Hepatocyte (in vitro differentiated cells): ENCODE measurements at regions not wholly inside any gene's neighbourhood (a gene's known extent, or its start where the extent isn't known, plus 50 kb on each side); places are given as distances from the start of the nearest gene placed in this dataset.
"Not testable (repeated sequence)": the region's sequence is repeated elsewhere in the genome, so short reads cannot be mapped to it uniquely, and the experiment has no call there.

Experiments
- DNase-seq: peaks from one replicate; pipeline ENCODE4 v3.0.0-alpha.2; 2016; ENCODE audit warnings: low spot score
- H2AFZ ChIP-seq: fragments of 200-600 bp; sonication (generic); 2 replicates; pipeline ENCODE4 v1.6.0; 2016; ENCODE audit warnings: antibody characterized with exemption, mild to moderate bottlenecking
- H3K27ac ChIP-seq: fragments of 200-600 bp; sonication (generic); 2 replicates; pipeline ENCODE4 v1.5.1; 2016; ENCODE audit warnings: mild to moderate bottlenecking
- H3K27me3 ChIP-seq: fragments of 200-600 bp; sonication (generic); 2 replicates; pipeline ENCODE4 v1.6.1; 2016
- H3K36me3 ChIP-seq: fragments of 200-600 bp; sonication (generic); replicated peaks from 2 replicates; pipeline ENCODE4 v1.5.1; 2016; ENCODE audit warnings: low read depth; ENCODE audit not compliant: insufficient read depth
- H3K4me1 ChIP-seq: fragments of 200-600 bp; sonication (generic); 2 replicates; pipeline ENCODE4 v1.5.1; 2016; ENCODE audit warnings: mild to moderate bottlenecking, moderate library complexity; ENCODE audit not compliant: insufficient read depth
- H3K4me2 ChIP-seq: fragments of 200-600 bp; sonication (generic); 2 replicates; pipeline ENCODE4 v1.6.0; 2016
- H3K4me3 ChIP-seq: fragments of 200-600 bp; sonication (generic); 2 replicates; pipeline ENCODE4 v1.5.1; 2016; ENCODE audit warnings: mild to moderate bottlenecking
- H3K79me2 ChIP-seq: fragments of 200-600 bp; sonication (generic); 2 replicates; pipeline ENCODE4 v1.6.0; 2017; ENCODE audit warnings: mild to moderate bottlenecking
- H3K9me2 ChIP-seq: fragments of 200-600 bp; sonication (generic); replicated peaks from 2 replicates; pipeline ENCODE4 v1.6.0; 2017; ENCODE audit warnings: mild to moderate bottlenecking; ENCODE audit not compliant: insufficient read depth
- H3K9me3 ChIP-seq: fragments of 200-600 bp; sonication (generic); 2 replicates; pipeline ENCODE4 v1.5.1; 2016; ENCODE audit warnings: low read depth, mild to moderate bottlenecking
- H4K20me1 ChIP-seq: fragments of 200-600 bp; sonication (generic); 2 replicates; pipeline ENCODE4 v1.6.0; 2016; ENCODE audit warnings: mild to moderate bottlenecking; ENCODE audit not compliant: insufficient read depth, poor library complexity, severe bottlenecking
- CTCF ChIP-seq: fragments of 200-600 bp; sonication (generic); IDR thresholded peaks from 2 replicates; pipeline ENCODE4 v1.5.1; 2016; ENCODE audit warnings: antibody characterized with exemption, mild to moderate bottlenecking; ENCODE audit not compliant: poor library complexity
- EZH2 ChIP-seq: fragments of 200-600 bp; sonication (generic); IDR thresholded peaks from 2 replicates; pipeline ENCODE4 v1.6.1; 2016; ENCODE audit warnings: antibody characterized with exemption, mild to moderate bottlenecking, borderline replicate concordance
- EZH2phosphoT487 ChIP-seq: fragments of 200-600 bp; sonication (generic); IDR thresholded peaks from one replicate; pipeline ENCODE4 v1.6.1; 2018; ENCODE audit warnings: antibody characterized with exemption, mild to moderate bottlenecking, low read depth, moderate library complexity; ENCODE audit not compliant: unreplicated experiment, severe bottlenecking
- WGBS: methylation state at CpG from one replicate; pipeline ENCODE4 v1.1.6; 2016; ENCODE audit warnings: low lambda C conversion rate; ENCODE audit errors: missing lambda C conversion rate; 5-methylcytosine and 5-hydroxymethylcytosine counted together

DNA sequence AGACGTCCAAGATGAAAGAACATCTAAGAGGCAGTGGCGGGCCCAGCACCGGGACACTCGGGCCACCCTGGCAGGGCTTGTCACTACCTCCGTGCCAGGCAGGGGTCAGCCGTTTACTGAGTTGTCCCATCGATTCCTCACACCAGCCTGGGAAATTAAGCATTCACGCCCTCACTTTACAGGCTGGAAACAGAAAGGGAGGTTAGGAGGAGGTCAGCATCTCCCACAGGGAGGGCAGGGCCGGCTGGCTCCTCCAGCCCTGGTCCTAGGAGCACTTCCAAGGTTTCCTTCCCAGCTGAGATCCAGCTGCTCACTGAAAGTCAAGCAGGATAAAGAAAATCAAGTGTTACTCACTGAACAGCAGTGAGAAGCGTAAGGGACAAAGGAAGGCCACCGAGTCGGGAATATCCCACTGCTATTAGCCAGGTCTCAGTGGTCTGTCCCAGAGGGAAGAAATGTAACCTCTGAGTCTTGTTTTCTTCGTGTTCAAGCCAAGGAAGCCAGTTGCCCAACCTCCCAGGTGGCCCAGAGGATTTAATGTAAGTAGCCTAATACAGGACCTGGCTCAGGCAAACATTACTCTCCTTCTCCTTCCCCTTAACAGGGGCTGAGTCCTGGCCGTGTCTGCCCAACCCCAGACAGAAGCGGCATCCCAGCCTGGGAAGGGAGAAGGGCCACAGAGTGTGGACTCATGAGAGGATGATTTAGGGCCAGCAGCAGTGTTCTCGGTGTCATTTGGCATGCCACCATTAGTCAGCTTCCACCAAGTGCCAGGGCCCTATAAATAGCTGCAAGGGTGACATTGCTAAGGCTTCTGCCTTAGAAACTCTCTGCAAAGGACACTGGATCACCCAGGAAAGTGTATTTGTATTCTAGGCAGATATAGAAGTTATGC is 203.1 kb upstream of the GALNT2 start:
- WGBS: 91% methylated on average over 16 of the region's 16 CpGs
- no peak overlapping the region for H3K27ac ChIP-seq

GRCh38 chr1:229864686-229865230 is 202.3 kb upstream of the GALNT2 start:
- TF ChIP-seq EZH2phosphoT487: no peak
- TF ChIP-seq EZH2: no peak
- TF ChIP-seq CTCF: no peak
- peaks cover 11% of the 10 kb centered on the region for H3K4me1 ChIP-seq
- no peak overlapping the region for H3K4me3 ChIP-seq
- no peaks in the 10 kb centered on the region for H3K9me2 ChIP-seq
- H3K4me2 ChIP-seq: no peak overlapping the region
- no peaks in the 10 kb centered on the region for H4K20me1 ChIP-seq
- H3K27me3 ChIP-seq: no peaks in the 10 kb centered on the region
- no peak for DNase-seq
- no peaks in the 10 kb centered on the region for H3K36me3 ChIP-seq
- H3K27ac ChIP-seq: no peak overlapping the region
- no peaks in the 10 kb centered on the region for H3K9me3 ChIP-seq
- WGBS: 93% methylated on average over 15 of the region's 15 CpGs
- no peaks in the 10 kb centered on the region for H3K79me2 ChIP-seq
- H2AFZ ChIP-seq: no peak overlapping the region

More for the DNA sequence above, 203.1 kb upstream of the GALNT2 start:
- Histone ChIP-seq H3K36me3 (no peaks in the 10 kb centered on the region), H4K20me1 (no peaks in the 10 kb centered on the region), H3K27me3 (no peaks in the 10 kb centered on the region), H3K9me3 (no peaks in the 10 kb centered on the region), H3K9me2 (no peaks in the 10 kb centered on the region), H3K4me2 (no peak overlapping the region), H3K79me2 (no peaks in the 10 kb centered on the region), H3K4me1 (peaks cover 7% of the 10 kb centered on the region), H2AFZ (no peak overlapping the region), H3K4me3 (no peak overlapping the region)
- no peak for DNase-seq
- TF ChIP-seq EZH2phosphoT487 (no peak), EZH2 (no peak), CTCF (no peak)

- H3K4me2 ChIP-seq, H3K9me2 ChIP-seq, DNase-seq, H3K9me3 ChIP-seq, H3K27ac ChIP-seq, H2AFZ ChIP-seq, H3K36me3 ChIP-seq, H3K27me3 ChIP-seq, H4K20me1 ChIP-seq, H3K79me2 ChIP-seq, H3K4me3 ChIP-seq: not testable (repeated sequence)
- peaks cover 11% of the 10 kb centered on the region for H3K4me1 ChIP-seq
- WGBS: 97% methylated on average over 32 of the region's 32 CpGs
These were observed 201.7 kb upstream of the GALNT2 start for GRCh38 chr1:229865321-229865720.

- no peak for DNase-seq
- TF ChIP-seq EZH2: no peak
- TF ChIP-seq CTCF: no peak
- TF ChIP-seq EZH2phosphoT487: no peak
- Histone ChIP-seq H3K4me2 (no peak overlapping the region), H2AFZ (no peak overlapping the region), H3K4me1 (peaks cover 4% of the 10 kb centered on the region), H3K9me3 (no peaks in the 10 kb centered on the region), H4K20me1 (no peaks in the 10 kb centered on the region), H3K27me3 (no peaks in the 10 kb centered on the region), H3K4me3 (no peak overlapping the region), H3K9me2 (no peaks in the 10 kb centered on the region), H3K79me2 (no peaks in the 10 kb centered on the region), H3K27ac (no peak overlapping the region), H3K36me3 (no peaks in the 10 kb centered on the region)
- WGBS: 94% methylated on average over 3 of the region's 3 CpGs
These were observed 199.3 kb upstream of the GALNT2 start for GRCh38 chr1:229867726-229868125.
